ENCODE measurements at regions not wholly inside any gene's neighbourhood (a gene's known extent, or its start where the extent isn't known, plus 50 kb on each side); places are given as distances from the start of the nearest gene placed in this dataset.

DNA sequence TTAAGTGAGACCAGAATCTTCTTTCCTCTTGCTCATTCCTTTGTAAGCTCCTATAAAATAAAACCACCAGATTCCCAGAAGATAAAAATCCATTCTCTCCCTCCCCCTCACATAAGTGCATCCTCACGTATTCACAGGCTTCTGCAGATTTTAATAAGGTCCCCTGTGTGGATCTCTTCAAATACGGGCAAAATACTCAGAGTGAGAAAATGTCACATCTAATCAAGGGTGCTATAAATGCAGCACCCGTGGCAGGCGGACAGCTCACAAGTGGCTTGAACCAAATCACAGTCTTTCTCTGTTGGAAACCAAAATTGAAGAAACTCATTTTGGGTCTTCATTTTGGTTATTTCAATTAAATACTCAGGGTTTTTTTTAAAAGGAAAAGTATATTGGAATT is 212.9 kb upstream of the CMC1 start:
- TF ChIP-seq, protein P1, sequence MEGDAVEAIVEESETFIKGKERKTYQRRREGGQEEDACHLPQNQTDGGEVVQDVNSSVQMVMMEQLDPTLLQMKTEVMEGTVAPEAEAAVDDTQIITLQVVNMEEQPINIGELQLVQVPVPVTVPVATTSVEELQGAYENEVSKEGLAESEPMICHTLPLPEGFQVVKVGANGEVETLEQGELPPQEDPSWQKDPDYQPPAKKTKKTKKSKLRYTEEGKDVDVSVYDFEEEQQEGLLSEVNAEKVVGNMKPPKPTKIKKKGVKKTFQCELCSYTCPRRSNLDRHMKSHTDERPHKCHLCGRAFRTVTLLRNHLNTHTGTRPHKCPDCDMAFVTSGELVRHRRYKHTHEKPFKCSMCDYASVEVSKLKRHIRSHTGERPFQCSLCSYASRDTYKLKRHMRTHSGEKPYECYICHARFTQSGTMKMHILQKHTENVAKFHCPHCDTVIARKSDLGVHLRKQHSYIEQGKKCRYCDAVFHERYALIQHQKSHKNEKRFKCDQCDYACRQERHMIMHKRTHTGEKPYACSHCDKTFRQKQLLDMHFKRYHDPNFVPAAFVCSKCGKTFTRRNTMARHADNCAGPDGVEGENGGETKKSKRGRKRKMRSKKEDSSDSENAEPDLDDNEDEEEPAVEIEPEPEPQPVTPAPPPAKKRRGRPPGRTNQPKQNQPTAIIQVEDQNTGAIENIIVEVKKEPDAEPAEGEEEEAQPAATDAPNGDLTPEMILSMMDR (conservative IDR thresholded peaks at IDR 0.05; ENCODE audit: low read length): no peak
- no peak for TF ChIP-seq EZH2phosphoT487 (IDR thresholded peaks at IDR 0.05; ENCODE audit: borderline replicate concordance, low read depth, low read length)
- Histone ChIP-seq H3K36me3 (ENCODE audit: insufficient read depth, low read length) (no peaks in the 10 kb centered on the region), H3K27ac (ENCODE audit: low read depth, low read length, poor library complexity, severe bottlenecking) (no peak overlapping the region), H3K79me2 (ENCODE audit: insufficient read depth, low read depth, low read length) (no peaks in the 10 kb centered on the region), H3K4me3 (ENCODE audit: low read depth, low read length, poor library complexity, severe bottlenecking) (no peak overlapping the region), H4K20me1 (ENCODE audit: insufficient read depth, low read length) (no peaks in the 10 kb centered on the region), H3K9me3 (ENCODE audit: low read length) (no peaks in the 10 kb centered on the region), H2AFZ (ENCODE audit: low read length) (no peak overlapping the region), H3K9me2 (ENCODE audit: insufficient read depth, low read length) (no peaks in the 10 kb centered on the region), H3K4me1 (ENCODE audit: insufficient read depth, low read length, poor library complexity, severe bottlenecking) (no peaks in the 10 kb centered on the region), H3K4me2 (ENCODE audit: low read length) (no peak overlapping the region)
- POLR2A ChIA-PET: no interaction called here
- no TSS peak for BruUV-seq (replicated peaks)
- DNase-seq (ENCODE audit: low spot score): no peak
- CTCF ChIA-PET (ENCODE audit: unreplicated experiment): no interaction called here
- intact Hi-C loops (cut with micrococcal nuclease; ENCODE audit: unreplicated experiment): no loop called here

DNA sequence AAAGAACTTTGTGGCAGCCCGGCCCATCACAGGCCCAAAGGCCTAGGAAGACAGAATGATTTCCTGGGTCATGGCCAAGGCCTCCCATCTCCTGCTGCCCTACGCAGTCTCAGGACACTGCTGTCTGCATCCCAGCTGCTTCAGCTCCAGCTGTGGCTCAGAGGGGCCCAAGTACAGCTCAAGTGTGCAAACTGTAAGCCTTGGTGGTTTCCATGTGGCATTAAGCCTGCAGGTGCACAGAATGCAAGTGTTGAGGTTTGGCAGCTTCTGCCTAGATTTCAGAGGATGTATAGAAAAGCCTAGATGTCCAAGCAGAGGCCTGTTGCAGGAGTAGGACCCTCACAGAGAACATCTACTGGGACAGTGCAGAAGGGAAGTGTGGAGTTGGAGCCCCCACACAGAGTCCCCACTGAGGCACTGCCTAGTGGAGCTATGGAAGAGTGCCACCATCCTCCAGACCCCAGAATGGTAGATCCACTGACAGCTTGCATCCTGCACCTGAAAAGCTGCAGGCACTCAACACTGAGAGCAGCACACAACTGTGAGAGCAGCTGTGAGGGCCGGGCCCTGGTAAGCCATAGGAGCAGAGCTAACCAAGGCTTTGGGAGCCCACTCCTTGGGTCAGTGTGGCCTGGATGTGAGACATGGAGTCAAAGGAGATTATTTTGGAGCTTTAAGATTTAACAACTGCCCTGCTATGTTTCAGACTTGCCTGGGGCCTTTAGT is 208.2 kb upstream of the CMC1 start:
- no peaks in the 10 kb centered on the region for H4K20me1 ChIP-seq (ENCODE audit: insufficient read depth, low read length)
- H2AFZ ChIP-seq (ENCODE audit: low read length): no peak overlapping the region
- H3K36me3 ChIP-seq (ENCODE audit: insufficient read depth, low read length): no peaks in the 10 kb centered on the region
- POLR2A ChIA-PET: no interaction called here
- H3K4me3 ChIP-seq (ENCODE audit: low read depth, low read length, poor library complexity, severe bottlenecking): no peak overlapping the region
- intact Hi-C loops (cut with micrococcal nuclease; ENCODE audit: unreplicated experiment): no loop called here
- TF ChIP-seq, protein P1 (conservative IDR thresholded peaks at IDR 0.05; ENCODE audit: low read length): no peak
- TF ChIP-seq EZH2phosphoT487 (IDR thresholded peaks at IDR 0.05; ENCODE audit: borderline replicate concordance, low read depth, low read length): no peak
- H3K9me2 ChIP-seq (ENCODE audit: insufficient read depth, low read length): no peaks in the 10 kb centered on the region
- no peaks in the 10 kb centered on the region for H3K79me2 ChIP-seq (ENCODE audit: insufficient read depth, low read depth, low read length)
- no TSS peak for BruUV-seq (replicated peaks)
- no peak for DNase-seq (ENCODE audit: low spot score)
- no peak overlapping the region for H3K4me2 ChIP-seq (ENCODE audit: low read length)
- no peak overlapping the region for H3K27ac ChIP-seq (ENCODE audit: low read depth, low read length, poor library complexity, severe bottlenecking)
- no peaks in the 10 kb centered on the region for H3K9me3 ChIP-seq (ENCODE audit: low read length)
- CTCF ChIA-PET (ENCODE audit: unreplicated experiment): no interaction called here
- no peaks in the 10 kb centered on the region for H3K4me1 ChIP-seq (ENCODE audit: insufficient read depth, low read length, poor library complexity, severe bottlenecking)
